ENCODE measurements at regions not wholly inside any gene's neighbourhood (a gene's known extent, or its start where the extent isn't known, plus 50 kb on each side); places are given as distances from the start of the nearest gene placed in this dataset.

DNA sequence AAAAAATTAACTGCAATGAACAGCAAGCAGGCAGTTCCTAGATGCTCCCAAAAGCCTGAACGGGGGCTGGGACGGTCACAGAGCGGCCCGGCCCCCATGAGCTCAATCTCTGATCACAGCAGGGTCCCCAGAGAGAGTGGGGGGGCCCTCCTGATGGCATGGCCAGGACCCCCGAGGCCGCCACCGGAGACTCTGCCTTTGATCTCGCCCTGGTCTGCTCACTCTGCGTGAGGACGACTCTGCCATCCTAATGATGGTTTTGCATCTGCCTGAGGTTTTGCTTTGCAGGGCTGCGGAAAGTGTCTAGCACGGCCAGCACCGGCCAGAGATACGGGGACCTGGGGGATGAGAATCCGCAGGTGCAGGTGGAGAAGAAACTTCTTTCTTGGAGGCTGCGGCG lies 103.8 kb downstream of the SHOX start:
- TF ChIP-seq, protein P1, sequence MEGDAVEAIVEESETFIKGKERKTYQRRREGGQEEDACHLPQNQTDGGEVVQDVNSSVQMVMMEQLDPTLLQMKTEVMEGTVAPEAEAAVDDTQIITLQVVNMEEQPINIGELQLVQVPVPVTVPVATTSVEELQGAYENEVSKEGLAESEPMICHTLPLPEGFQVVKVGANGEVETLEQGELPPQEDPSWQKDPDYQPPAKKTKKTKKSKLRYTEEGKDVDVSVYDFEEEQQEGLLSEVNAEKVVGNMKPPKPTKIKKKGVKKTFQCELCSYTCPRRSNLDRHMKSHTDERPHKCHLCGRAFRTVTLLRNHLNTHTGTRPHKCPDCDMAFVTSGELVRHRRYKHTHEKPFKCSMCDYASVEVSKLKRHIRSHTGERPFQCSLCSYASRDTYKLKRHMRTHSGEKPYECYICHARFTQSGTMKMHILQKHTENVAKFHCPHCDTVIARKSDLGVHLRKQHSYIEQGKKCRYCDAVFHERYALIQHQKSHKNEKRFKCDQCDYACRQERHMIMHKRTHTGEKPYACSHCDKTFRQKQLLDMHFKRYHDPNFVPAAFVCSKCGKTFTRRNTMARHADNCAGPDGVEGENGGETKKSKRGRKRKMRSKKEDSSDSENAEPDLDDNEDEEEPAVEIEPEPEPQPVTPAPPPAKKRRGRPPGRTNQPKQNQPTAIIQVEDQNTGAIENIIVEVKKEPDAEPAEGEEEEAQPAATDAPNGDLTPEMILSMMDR (IDR thresholded peaks at IDR 0.05; ENCODE audit: low read depth, low read length, poor library complexity, severe bottlenecking) = no peak
- no peak for TF ChIP-seq EZH2phosphoT487 (IDR thresholded peaks at IDR 0.05; ENCODE audit: borderline replicate concordance, low read length)

All from DOHH2 (cell line).